Cardiac muscle cell (in vitro differentiated cells and primary cell): ENCODE measurements at regions not wholly inside any gene's neighbourhood (a gene's known extent, or its start where the extent isn't known, plus 50 kb on each side); places are given as distances from the start of the nearest gene placed in this dataset.
"Not testable (repeated sequence)": the region's sequence is repeated elsewhere in the genome, so short reads cannot be mapped to it uniquely, and the experiment has no call there.

Experiments used
- DNase-seq, 2 donors: peaks; one replicate each; pipeline versions ENCODE4 v3.0.0 to v3.0.0-alpha.2; 2010 to 2017; ENCODE audit warnings: low read depth in 1 of 2, low spot score in 1 of 2
- H3K27ac ChIP-seq: fragments of 200-600 bp; sonication (generic); 2 replicates; pipeline ENCODE4 v1.5.1; 2016
- H3K27me3 ChIP-seq: fragments of 200-600 bp; sonication (generic); 2 replicates; pipeline ENCODE4 v1.6.0; 2016; ENCODE audit warnings: control low read depth
- H3K36me3 ChIP-seq: fragments of 200-600 bp; sonication (generic); 2 replicates; pipeline ENCODE4 v1.5.1; 2016; ENCODE audit warnings: control low read depth
- H3K4me1 ChIP-seq: fragments of 200-600 bp; sonication (generic); 2 replicates; pipeline ENCODE4 v1.8.1; 2017; ENCODE audit warnings: low read depth, mild to moderate bottlenecking, mixed run types
- H3K4me3 ChIP-seq: fragments of 200-600 bp; sonication (generic); 2 replicates; pipeline ENCODE4 v1.5.1; 2016; ENCODE audit warnings: mild to moderate bottlenecking
- H3K9me3 ChIP-seq: fragments of 200-600 bp; sonication (generic); 2 replicates; pipeline ENCODE4 v1.5.1; 2017; ENCODE audit warnings: low read depth, mild to moderate bottlenecking, control low read depth
- TF ChIP-seq, protein P1 (sequence below): IDR thresholded peaks from 2 replicates; pipeline ENCODE4 v1.5.1; 2012; ENCODE audit warnings: low read depth, mild to moderate bottlenecking, low read length

DNA sequence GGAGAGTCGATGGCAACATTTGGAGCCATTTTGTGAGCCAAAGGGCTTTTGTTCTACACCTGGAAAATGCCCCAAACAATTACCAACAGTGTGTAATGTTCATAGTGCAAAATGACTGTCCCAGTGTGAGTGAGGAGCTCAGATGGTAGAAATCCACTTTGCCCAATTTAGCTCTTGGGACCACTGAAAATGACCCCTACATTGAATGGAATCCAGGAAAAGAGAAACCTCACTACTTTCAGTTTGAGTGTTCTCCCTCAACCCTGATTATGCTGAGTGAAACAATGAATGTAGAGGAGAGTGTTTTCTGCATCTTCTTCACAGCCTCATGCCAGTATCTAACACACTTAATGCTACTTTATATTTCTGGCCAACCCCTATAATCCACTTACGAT is 84.9 kb upstream of the NRN1 start:
- DNase-seq = no peak
- H3K27ac ChIP-seq = no peak overlapping the region
- no peak overlapping the region for H3K4me3 ChIP-seq
- no peaks in the 10 kb centered on the region for H3K4me1 ChIP-seq
- H3K36me3 ChIP-seq = no peaks in the 10 kb centered on the region
- H3K27me3 ChIP-seq = no peaks in the 10 kb centered on the region
- no peaks in the 10 kb centered on the region for H3K9me3 ChIP-seq
- TF ChIP-seq, protein P1, sequence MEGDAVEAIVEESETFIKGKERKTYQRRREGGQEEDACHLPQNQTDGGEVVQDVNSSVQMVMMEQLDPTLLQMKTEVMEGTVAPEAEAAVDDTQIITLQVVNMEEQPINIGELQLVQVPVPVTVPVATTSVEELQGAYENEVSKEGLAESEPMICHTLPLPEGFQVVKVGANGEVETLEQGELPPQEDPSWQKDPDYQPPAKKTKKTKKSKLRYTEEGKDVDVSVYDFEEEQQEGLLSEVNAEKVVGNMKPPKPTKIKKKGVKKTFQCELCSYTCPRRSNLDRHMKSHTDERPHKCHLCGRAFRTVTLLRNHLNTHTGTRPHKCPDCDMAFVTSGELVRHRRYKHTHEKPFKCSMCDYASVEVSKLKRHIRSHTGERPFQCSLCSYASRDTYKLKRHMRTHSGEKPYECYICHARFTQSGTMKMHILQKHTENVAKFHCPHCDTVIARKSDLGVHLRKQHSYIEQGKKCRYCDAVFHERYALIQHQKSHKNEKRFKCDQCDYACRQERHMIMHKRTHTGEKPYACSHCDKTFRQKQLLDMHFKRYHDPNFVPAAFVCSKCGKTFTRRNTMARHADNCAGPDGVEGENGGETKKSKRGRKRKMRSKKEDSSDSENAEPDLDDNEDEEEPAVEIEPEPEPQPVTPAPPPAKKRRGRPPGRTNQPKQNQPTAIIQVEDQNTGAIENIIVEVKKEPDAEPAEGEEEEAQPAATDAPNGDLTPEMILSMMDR = no peak

DNA sequence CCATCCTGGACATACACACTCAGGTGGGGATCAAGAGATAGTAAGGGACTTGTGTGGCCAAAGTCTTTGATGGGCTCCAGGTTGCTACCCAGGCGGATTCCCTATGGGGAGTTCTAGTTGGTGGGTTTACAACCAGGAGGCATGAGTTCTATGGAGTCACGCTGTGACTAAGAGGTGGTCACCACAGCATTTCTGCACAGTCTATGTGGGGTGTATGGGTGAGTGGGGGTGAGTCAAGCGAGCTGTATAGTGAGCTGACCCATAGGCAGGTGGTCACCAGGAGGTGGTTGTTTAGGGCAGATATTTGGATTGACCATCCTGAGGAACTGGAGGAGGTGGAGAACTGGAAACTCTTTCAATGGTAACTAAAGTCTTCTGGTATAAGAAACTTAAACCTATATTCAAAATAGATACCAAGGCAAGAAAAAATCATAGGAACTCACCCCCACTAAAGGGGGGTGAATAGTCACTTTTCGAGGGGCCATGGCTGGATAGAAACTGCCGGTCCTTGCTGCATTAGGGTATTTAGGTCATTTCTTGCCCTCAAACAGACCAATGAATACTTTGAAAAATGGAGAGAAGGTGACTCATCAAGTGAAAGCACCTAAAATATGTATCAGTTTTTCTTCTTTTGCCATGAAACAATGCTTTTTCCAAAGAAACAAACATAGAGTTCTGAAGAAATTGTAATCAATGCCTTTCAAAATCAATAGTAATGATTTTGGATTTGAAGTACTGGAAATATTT is 84.3 kb upstream of the NRN1 start:
- H3K27ac ChIP-seq = no peak overlapping the region
- H3K27me3 ChIP-seq = no peaks in the 10 kb centered on the region
- no peak overlapping the region for H3K4me3 ChIP-seq
- TF ChIP-seq, protein P1 = no peak
- H3K9me3 ChIP-seq = no peaks in the 10 kb centered on the region
- no peaks in the 10 kb centered on the region for H3K36me3 ChIP-seq
- DNase-seq = no peak
- no peaks in the 10 kb centered on the region for H3K4me1 ChIP-seq

DNA sequence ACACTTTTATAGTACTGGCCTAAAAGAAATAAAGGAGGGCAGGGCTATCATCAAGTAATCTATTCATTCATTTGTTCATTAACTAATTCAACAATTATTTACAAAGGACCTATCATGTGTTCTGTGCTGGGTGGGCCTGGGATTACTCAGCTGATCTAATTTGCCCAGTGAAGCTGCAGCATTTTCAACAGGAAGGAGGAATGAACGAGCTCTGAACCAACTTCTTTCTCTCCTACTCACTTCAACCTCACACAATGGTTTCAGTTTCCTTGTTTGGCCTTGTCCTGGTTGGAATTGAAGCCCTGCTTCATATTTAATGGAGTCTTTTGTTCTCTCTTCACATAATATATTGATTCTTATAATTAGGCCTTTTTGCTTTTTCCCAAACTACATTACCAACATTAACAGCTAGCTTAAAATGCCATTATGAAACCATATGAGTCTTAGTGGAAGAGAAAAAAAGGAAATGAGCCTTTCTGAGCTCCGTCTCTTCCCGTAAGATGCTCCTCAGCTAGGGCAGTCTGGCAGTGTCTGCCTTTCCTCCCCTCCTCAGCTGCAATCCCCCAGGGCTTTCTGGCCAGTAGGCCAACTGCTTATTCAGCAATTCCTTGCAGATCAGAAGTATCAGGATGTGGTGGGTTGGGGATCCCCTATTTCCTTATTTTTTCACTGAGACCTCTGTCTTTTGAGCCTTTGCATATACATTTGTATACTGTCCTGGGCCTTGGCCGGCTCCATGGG is 79.4 kb upstream of the NRN1 start:
- Histone ChIP-seq H3K27me3 (no peaks in the 10 kb centered on the region), H3K9me3 (no peaks in the 10 kb centered on the region), H3K4me1 (no peaks in the 10 kb centered on the region), H3K4me3 (no peak overlapping the region), H3K27ac (no peak overlapping the region), H3K36me3 (no peaks in the 10 kb centered on the region)
- TF ChIP-seq, protein P1 = no peak
- no peak for DNase-seq

DNA sequence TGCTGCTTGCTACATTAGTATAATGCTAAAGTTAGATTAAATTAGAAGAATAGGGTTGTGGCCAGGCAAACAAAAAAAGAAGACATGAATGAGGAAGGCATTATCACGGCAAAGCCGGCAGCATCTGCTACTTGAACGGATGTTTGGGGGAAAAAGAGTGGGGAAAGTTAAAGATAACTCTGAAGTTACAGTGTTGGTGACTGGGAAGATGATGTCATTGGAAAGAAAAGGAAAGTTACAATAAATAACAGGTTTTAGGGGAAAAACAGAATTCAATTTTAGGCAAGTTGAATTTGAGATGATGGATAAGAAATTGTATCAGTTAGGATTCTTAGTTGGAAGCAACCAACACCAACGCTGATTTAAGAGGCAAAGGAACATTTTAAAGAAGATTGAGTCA is 74.2 kb upstream of the NRN1 start:
- Histone ChIP-seq H3K4me1 (no peaks in the 10 kb centered on the region), H3K27me3 (no peaks in the 10 kb centered on the region), H3K27ac (no peak overlapping the region), H3K9me3 (no peaks in the 10 kb centered on the region), H3K36me3 (no peaks in the 10 kb centered on the region), H3K4me3 (no peak overlapping the region)
- DNase-seq = no peak
- TF ChIP-seq, protein P1 = no peak

DNA sequence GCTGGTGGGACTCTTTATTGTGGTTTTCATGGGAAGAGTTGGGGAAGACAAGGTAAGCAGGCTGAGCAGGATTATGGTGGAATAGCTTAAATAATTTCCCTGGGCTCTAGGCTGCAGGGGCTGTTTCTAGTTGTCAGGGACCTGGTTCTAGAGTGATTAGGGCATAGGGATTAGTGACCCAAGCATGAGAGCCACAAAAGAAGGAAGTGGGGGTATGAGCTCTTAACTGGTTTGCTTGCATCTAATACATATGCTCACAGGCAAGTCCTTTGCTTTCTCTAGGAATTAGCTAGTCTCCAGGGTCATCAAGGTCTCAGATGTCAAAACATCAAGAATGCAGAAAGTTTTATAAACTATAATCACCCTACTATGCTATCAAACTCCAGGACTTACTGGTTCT is 67.5 kb upstream of the NRN1 start:
- Histone ChIP-seq H3K4me1 (no peaks in the 10 kb centered on the region), H3K4me3 (no peak overlapping the region), H3K36me3 (no peaks in the 10 kb centered on the region), H3K9me3 (no peaks in the 10 kb centered on the region), H3K27ac (no peak overlapping the region), H3K27me3 (no peaks in the 10 kb centered on the region)
- DNase-seq = no peak
- TF ChIP-seq, protein P1 = no peak

DNA sequence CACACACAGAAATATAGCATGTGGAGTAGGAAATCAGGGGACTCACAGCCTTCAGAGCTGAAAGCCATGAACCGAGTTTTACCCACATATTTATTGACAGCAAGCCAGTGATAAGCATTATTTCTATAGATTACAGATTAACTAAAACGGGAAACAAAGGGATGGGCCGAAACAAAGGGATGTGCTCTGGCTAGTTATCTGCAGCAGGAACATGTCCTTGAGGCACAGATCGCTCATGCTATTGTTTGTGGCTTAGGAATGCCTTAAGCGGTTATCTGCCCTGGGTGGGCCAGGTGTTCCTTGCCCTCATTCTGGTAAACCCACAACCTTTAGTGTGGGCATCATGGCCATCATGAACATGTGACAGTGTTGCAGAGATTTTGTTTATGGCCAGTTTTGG is 61.4 kb upstream of the NRN1 start:
- H3K4me3 ChIP-seq, DNase-seq, H3K4me1 ChIP-seq, H3K27ac ChIP-seq, H3K27me3 ChIP-seq, H3K36me3 ChIP-seq, H3K9me3 ChIP-seq: not testable (repeated sequence)
